Brain microvascular endothelial cell (primary cell): ENCODE measurements at regions not wholly inside any gene's neighbourhood (a gene's known extent, or its start where the extent isn't known, plus 50 kb on each side); places are given as distances from the start of the nearest gene placed in this dataset.
"Not testable (repeated sequence)": the region's sequence is repeated elsewhere in the genome, so short reads cannot be mapped to it uniquely, and the experiment has no call there.

Experiments
- DNase-seq: peaks from one replicate; pipeline ENCODE4 v3.0.0-alpha.2; 2020
- H3K27ac ChIP-seq: fragments of 250-450 bp; sonication (Bioruptor Pico); 2 replicates; pipeline ENCODE4 v1.5.1; 2020; ENCODE audit warnings: mild to moderate bottlenecking, moderate library complexity
- H3K27me3 ChIP-seq: fragments of 250-450 bp; sonication (Bioruptor Pico); replicated peaks from 2 replicates; pipeline ENCODE4 v1.5.1; 2020; ENCODE audit warnings: mild to moderate bottlenecking
- H3K36me3 ChIP-seq: fragments of 250-450 bp; sonication (Bioruptor Pico); replicated peaks from 2 replicates; pipeline ENCODE4 v1.5.1; 2020; ENCODE audit warnings: mild to moderate bottlenecking
- H3K4me3 ChIP-seq: 2 replicates; pipeline ENCODE4 v1.5.1; 2011; ENCODE audit warnings: low read depth, mild to moderate bottlenecking, control low read depth, low read length, moderate library complexity
- CTCF ChIP-seq: IDR thresholded peaks from 2 replicates; pipeline ENCODE4 v1.5.1; 2011; ENCODE audit warnings: low read depth, mild to moderate bottlenecking, moderate library complexity, low read length, control low read depth, inconsistent platforms; ENCODE audit errors: missing control alignments
- in situ Hi-C: cut with HindIII; loops from 2 replicates; pipeline ENCODE4 v1.10.0; 2017; ENCODE audit warnings: low sequenced_read_pairs, low pct_ligation_motif_present

- no peak overlapping the region for H3K4me3 ChIP-seq
- H3K27ac ChIP-seq = no peak overlapping the region
- DNase-seq = peak; percentile 25
- in situ Hi-C loops = no loop called here
- no peak for TF ChIP-seq CTCF
- H3K27me3 ChIP-seq = no peaks in the 10 kb centered on the region
- no peaks in the 10 kb centered on the region for H3K36me3 ChIP-seq
Observed at GRCh38 chr9:81069923-81070322, 619.4 kb downstream of the TLE1 start.

GRCh38 chr9:81069038-81069795 lies 620.1 kb downstream of the TLE1 start:
- no peaks in the 10 kb centered on the region for H3K36me3 ChIP-seq
- no peak overlapping the region for H3K4me3 ChIP-seq
- H3K27me3 ChIP-seq = no peaks in the 10 kb centered on the region
- H3K27ac ChIP-seq = no peak overlapping the region
- in situ Hi-C loops = no loop called here
- no peak for TF ChIP-seq CTCF
- DNase-seq = no peak

- H3K27ac ChIP-seq, in situ Hi-C loops, H3K4me3 ChIP-seq, H3K36me3 ChIP-seq, H3K27me3 ChIP-seq, DNase-seq: not testable (repeated sequence)
Observed at GRCh38 chr9:81062995-81063394, 626.4 kb downstream of the TLE1 start.

GRCh38 chr9:81058782-81059181 lies 630.6 kb downstream of the TLE1 start:
- Histone ChIP-seq H3K27ac (no peak overlapping the region), H3K4me3 (no peak overlapping the region), H3K27me3 (no peaks in the 10 kb centered on the region), H3K36me3 (no peaks in the 10 kb centered on the region)
- TF ChIP-seq CTCF = no peak
- DNase-seq = no peak
- in situ Hi-C loops = no loop called here

GRCh38 chr9:81053298-81054025 lies 635.9 kb downstream of the TLE1 start:
- Histone ChIP-seq H3K4me3 (no peak overlapping the region), H3K27ac (no peak overlapping the region), H3K27me3 (no peaks in the 10 kb centered on the region), H3K36me3 (no peaks in the 10 kb centered on the region)
- in situ Hi-C loops = no loop called here
- no peak for TF ChIP-seq CTCF
- DNase-seq = no peak

GRCh38 chr9:81052846-81053245 lies 636.5 kb downstream of the TLE1 start:
- Histone ChIP-seq H3K27me3 (no peaks in the 10 kb centered on the region), H3K27ac (no peak overlapping the region), H3K4me3 (no peak overlapping the region), H3K36me3 (no peaks in the 10 kb centered on the region)
- in situ Hi-C loops = no loop called here
- peak; percentile 47 for DNase-seq
- TF ChIP-seq CTCF = no peak
